Stomach (tissue), 4 donors: ENCODE measurements at regions not wholly inside any gene's neighbourhood (a gene's known extent, or its start where the extent isn't known, plus 50 kb on each side); places are given as distances from the start of the nearest gene placed in this dataset.
"Not testable (repeated sequence)": the region's sequence is repeated elsewhere in the genome, so short reads cannot be mapped to it uniquely, and the experiment has no call there.

Experiments used
- EP300 ChIP-seq: sonication (generic); formaldehyde crosslinking; IDR thresholded peaks from one replicate; pipeline ENCODE4 v1.6.1; 2017; ENCODE audit warnings: antibody characterized with exemption
- POLR2A ChIP-seq, 4 donors: fragments of 450-650 bp; IDR thresholded peaks; one replicate each; pipeline ENCODE4 v1.6.1; 2016; ENCODE audit warnings: antibody characterized with exemption in 4 of 4, control low read depth in 2 of 4, mild to moderate bottlenecking in 1 of 4, moderate library complexity in 1 of 4
- POLR2AphosphoS5 ChIP-seq, 3 donors: sonication (generic); formaldehyde crosslinking; IDR thresholded peaks; one replicate each; pipeline ENCODE4 v1.6.1; 2016; ENCODE audit warnings: antibody characterized with exemption in 3 of 3
- TF ChIP-seq, protein P1 (sequence below), 7 experiments: fragments of 450-650 bp in 4 of 7; fragments of 200-600 bp in 3 of 7; sonication (generic) in 3 of 7; IDR thresholded peaks; one replicate each; pipeline ENCODE4 v1.5.1; 2016 to 2019; ENCODE audit warnings: antibody characterized with exemption in 7 of 7, control low read depth in 2 of 7, mild to moderate bottlenecking in 1 of 7

DNA sequence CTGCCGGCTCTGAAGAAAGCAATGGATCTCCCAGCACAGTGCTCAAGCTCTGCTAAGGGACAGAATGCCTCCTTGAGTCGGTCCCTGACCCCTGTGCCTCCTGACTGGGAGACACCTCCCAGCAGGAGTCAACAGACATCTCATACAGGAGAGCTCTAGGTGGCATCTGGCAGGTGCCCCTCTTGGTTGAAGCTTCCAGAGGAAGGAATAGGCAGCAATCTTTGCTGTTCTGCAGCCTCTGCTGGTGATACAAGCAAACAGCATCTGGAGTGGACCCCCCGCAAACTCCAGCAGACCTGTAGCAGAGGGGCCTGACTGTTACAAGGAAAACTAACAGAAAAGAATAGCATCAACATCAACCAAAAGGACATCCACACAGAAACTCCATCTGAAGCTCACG is 123.9 kb upstream of the GCFC2 start:
- TF ChIP-seq POLR2AphosphoS5 (IDR thresholded peaks at IDR 0.05); EP300; POLR2A (IDR thresholded peaks at IDR 0.05): not testable (repeated sequence)
- TF ChIP-seq, protein P1, sequence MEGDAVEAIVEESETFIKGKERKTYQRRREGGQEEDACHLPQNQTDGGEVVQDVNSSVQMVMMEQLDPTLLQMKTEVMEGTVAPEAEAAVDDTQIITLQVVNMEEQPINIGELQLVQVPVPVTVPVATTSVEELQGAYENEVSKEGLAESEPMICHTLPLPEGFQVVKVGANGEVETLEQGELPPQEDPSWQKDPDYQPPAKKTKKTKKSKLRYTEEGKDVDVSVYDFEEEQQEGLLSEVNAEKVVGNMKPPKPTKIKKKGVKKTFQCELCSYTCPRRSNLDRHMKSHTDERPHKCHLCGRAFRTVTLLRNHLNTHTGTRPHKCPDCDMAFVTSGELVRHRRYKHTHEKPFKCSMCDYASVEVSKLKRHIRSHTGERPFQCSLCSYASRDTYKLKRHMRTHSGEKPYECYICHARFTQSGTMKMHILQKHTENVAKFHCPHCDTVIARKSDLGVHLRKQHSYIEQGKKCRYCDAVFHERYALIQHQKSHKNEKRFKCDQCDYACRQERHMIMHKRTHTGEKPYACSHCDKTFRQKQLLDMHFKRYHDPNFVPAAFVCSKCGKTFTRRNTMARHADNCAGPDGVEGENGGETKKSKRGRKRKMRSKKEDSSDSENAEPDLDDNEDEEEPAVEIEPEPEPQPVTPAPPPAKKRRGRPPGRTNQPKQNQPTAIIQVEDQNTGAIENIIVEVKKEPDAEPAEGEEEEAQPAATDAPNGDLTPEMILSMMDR (IDR thresholded peaks at IDR 0.05), result not testable (repeated sequence)
